KOPT-K1 (cell line): ENCODE measurements at regions not wholly inside any gene's neighbourhood (a gene's known extent, or its start where the extent isn't known, plus 50 kb on each side); places are given as distances from the start of the nearest gene placed in this dataset.
"Not testable (repeated sequence)": the region's sequence is repeated elsewhere in the genome, so short reads cannot be mapped to it uniquely, and the experiment has no call there.

Experiments
- H3K27ac ChIP-seq: fragments of 200-600 bp; sonication (generic); 2 replicates; pipeline ENCODE4 v1.5.1; 2016; ENCODE audit warnings: antibody characterized with exemption, mild to moderate bottlenecking, low read depth, low read length; ENCODE audit not compliant: poor library complexity, severe bottlenecking
- H3K36me3 ChIP-seq: fragments of 200-600 bp; sonication (generic); 2 replicates; pipeline ENCODE4 v1.5.1; 2017; ENCODE audit warnings: antibody characterized with exemption, mild to moderate bottlenecking, low read length, moderate library complexity; ENCODE audit not compliant: insufficient read depth
- H3K9me3 ChIP-seq: fragments of 200-600 bp; sonication (generic); 2 replicates; pipeline ENCODE4 v1.5.1; 2017; ENCODE audit warnings: antibody characterized with exemption, low read length, mild to moderate bottlenecking; ENCODE audit not compliant: insufficient read depth, poor library complexity, severe bottlenecking

DNA sequence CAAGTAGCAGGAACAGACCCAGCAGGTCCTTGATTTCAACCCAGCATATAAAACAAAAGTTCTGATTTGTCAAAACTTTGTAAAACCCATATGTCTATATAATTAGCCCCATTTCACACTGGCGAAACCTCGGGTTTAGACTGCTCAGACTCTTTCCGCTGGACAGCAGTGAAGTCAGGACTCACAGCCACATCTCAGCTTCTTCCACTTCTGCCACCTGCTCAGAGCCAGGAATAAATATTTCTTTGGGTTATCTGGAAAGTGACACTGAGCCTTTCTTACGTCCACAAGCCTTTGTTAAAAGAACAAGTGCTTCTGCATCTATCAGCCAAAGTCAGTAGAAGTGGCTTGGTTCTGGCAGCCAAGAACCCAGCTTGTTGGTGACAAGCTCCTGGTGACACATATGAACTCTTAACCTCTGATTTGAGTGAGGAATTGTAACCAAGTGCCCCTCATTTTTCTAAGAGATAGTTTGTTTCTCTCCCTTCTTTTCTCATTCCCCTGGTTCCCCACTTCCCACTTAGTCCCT lies 118.1 kb upstream of the CHD2 start:
- no peaks in the 10 kb centered on the region for H3K9me3 ChIP-seq
- no peaks in the 10 kb centered on the region for H3K36me3 ChIP-seq
- H3K27ac ChIP-seq, result no peak overlapping the region

DNA sequence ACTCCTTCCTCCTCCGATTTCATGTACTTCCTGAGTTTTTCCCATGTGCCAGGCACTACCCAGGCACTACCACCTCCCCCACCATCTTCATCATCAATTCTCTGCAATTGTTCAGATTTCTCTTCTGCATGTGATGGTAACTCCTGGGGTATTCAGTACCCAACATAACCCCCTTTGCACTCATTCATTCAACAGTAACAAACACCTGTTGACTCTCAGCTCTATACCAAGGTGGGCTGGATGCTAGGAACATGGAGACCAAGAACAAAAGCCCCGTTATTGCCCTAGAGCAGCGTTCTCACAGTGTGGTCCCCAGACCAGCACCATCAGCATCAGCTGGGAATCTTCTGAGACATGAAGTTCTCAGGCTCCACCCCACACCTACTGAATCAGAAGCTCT lies 113.0 kb upstream of the CHD2 start:
- no peak overlapping the region for H3K27ac ChIP-seq
- H3K9me3 ChIP-seq, result no peaks in the 10 kb centered on the region
- no peaks in the 10 kb centered on the region for H3K36me3 ChIP-seq

DNA sequence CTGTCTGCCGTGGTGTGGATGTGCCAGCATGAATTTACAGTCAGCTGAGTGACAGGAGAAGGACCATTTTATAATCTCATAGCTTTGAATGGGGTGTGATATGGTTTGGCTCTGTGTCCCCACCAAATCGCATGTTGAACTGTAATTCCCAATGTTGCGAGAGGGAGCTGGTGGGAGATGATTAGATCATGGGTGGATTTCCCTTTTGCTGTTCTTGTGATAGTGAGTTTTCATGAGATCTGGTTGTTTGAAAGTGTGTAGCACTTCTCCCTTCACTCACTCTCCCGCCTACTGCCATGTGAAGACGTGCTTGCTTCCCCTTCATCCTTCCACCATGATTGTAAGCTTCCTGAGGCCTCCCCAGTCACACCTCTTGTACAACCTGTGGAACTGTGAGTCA lies 111.9 kb upstream of the CHD2 start:
- Histone ChIP-seq H3K9me3 (no peaks in the 10 kb centered on the region), H3K36me3 (no peaks in the 10 kb centered on the region), H3K27ac (no peak overlapping the region)

DNA sequence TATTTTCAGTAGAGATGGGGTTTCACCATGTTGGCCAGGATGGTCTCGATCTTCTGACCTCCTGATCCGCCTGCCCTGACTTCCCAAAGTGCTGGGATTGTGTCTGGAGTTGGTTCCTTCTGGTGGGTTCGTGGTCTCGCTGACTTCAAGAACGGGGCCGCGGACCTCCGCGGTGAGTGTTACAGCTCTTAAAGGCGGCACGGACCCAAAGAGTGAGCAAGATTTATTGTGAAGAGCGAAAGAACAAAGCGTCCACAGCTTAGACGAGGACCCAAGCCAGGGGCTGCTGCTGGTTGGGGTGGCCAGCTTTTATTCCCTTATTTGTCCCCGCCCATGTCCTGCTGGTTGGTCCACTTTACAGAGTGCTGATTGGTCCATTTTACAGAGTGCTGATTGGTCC lies 111.3 kb upstream of the CHD2 start:
- H3K27ac ChIP-seq, H3K36me3 ChIP-seq, H3K9me3 ChIP-seq: not testable (repeated sequence)

DNA sequence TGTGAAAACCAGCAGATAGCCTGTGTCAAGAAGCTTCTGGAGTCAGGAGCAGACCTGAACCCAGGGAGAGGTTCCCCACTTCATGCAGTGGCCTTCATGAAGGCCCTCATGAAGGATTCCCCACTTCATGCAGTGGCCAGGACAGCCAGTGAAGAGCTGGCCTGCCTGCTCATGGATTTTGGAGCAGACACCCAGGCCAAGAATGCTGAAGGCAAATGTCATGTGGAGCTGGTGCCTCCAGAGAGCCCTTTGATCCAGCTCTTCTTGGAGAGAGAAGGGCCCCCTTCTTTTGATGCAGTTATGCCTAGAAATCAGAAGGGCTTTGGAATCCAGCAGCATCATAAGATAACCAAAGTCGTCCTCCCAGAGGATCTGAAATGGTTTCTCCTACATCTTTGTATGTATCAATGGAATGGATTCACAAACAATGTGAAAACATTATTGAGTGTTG lies 103.9 kb upstream of the CHD2 start:
- no peaks in the 10 kb centered on the region for H3K36me3 ChIP-seq
- H3K27ac ChIP-seq, result no peak overlapping the region
- no peaks in the 10 kb centered on the region for H3K9me3 ChIP-seq

DNA sequence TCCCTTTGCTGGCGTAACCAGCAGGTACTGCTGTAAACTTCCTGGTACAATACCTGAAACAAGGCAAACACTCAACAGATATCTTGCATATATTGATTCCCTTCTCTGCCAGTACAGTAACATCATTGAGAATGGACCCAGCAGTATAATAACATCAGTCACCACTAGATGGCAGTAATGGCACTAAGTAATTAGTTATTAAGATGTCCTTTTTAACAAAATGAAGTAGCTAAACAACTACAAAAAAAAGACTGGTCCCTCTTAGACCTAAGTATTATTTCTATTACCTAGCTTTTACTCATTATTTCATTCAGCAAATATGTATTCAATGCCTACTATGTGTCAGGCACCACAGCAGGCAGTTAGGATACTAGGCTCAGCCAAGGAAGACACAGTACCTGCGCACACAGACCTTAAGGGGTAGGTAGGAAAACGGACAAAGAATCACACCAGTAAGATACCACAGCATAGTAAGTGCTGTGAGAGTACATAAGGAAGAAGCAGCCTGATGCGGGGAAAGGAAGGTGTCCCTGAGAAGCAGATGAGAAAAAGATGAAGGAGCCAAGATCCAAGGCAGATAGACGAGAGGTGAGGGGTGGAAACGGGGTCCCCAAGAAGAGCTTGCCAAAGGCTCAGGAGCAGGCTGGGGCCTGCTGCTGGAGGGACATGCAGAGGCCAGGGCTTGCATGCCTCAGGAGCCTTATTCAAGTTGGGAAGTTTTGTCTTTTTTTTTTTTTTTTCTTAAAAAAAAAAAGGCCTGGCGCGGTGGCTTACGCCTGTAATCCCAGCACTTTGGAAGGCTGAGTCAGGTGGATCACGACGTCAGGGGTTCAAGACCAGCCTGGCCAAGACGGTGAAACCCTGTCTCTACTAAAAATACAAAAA lies 102.7 kb upstream of the CHD2 start:
- Histone ChIP-seq H3K36me3 (no peaks in the 10 kb centered on the region), H3K27ac (no peak overlapping the region), H3K9me3 (no peaks in the 10 kb centered on the region)

DNA sequence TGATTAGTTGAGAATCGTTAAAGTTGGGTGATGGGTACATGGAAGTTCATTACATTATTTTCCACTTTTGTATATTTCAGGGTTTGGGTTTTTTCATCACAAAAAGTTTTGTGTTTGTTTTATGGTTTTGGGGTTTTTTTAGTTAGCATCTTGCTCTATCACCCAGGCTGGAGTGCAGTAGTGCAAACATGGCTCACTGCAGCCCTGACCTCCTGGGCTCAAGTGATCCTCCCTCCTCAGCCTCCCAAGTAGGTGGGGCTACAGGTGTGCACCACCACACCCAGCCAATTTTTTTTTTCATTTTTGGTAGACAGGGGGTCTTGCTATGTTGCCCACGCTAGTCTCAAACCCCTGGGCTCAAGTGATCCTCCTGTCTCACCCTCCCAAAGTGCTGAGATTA lies 100.1 kb upstream of the CHD2 start:
- H3K36me3 ChIP-seq, result no peaks in the 10 kb centered on the region

DNA sequence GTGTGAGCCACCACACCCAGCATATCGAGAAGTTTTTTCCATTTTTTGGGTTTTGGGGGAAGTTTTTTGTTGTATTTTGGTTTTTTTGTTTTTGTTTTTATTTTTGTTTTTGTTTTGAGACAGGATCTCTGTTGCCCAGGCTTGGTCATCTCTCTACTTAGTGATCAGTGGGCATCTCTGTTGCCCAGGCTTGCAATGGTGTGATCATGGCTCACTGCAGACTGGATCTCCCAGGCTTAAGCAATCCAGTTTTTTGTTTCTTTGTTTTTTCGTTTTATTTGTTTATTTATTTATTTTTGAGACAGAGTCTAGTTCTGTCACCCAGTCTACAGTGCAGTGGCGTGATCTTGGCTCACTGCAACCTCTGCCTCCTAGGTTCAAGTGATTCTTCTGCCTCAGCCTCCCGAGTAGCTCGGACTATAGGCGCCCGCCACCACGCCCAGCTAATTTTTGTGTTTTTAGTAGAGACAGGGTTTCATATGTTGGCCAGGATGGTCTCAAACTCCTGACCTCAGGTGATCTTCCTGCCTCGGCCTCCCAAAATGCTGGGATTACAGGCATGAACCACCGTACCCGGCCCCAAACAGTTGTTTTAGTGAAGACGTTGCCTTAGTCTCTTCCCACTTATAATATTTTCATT lies 99.6 kb upstream of the CHD2 start:
- not testable (repeated sequence) for H3K36me3 ChIP-seq, H3K27ac ChIP-seq, H3K9me3 ChIP-seq

More for the DNA sequence above, 100.1 kb upstream of the CHD2 start:
- Histone ChIP-seq H3K27ac (no peak overlapping the region), H3K9me3 (no peaks in the 10 kb centered on the region)

DNA sequence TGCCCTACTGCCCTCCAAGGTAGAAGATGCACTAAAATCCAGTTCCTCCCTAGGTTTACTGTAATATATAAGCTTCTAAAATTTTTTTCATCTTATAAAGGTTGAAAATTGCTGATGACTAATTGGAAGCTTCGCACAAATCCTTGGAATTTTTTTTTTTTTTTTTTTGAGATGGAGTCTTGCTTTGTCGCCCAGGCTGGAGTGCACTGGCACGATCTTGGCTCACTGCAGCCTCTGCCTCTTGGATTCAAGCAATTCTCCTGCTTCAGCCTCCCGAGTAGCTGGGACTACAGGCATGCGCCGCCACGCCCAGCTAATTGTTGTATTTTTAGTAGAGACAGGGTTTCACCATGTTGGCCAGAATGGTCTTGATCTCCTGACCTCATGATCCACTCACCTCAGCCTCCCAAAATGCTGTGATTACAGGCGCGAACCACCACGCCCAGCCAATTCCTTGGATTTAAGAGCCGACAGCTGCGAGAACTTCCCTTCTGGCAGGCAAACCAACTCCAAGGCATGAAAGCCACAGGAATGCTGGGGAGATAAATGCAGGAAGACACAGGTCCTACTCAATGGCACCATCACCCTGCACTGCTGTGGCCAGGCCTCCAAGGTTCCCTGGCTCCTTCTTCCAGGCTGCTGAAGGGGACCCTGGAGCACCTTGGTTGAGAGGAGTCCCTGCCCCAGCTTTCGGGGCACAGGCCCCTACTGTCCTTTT lies 98.9 kb upstream of the CHD2 start:
- H3K36me3 ChIP-seq, H3K9me3 ChIP-seq, H3K27ac ChIP-seq: not testable (repeated sequence)

DNA sequence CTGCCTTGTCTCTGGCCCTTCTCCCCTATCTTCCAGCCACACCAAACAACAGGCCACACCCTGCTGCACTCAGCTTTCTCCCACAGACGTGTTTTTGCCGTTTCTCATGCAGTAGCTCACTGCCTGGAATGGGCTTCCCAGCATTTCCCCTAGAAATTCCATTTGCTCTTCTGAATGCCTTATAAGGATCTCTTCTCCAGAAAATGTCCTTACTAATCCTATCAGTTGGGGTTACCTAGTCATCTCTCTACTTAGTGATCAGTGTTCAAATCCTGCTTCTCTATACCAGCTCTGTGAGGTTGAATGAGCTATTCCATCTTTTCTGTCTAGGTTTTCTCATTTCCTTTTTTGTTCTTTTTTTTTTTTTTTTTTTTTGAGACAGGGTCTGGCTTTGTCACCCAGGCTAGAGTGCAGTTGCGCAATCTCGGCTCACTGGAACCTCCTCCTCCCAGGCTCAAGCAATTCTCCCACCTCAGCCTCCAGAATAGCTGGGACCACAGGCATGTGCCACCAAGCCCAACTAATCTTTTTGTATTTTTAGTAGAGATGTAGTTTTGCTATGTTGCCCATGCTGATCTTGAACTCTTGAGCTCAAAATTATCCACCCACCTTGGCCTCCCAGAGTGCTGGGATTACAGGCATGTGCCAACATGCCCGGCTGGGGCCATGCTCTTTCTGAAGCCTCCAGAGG lies 98.2 kb upstream of the CHD2 start:
- Histone ChIP-seq H3K9me3 (no peaks in the 10 kb centered on the region), H3K36me3 (no peaks in the 10 kb centered on the region), H3K27ac (no peak overlapping the region)

DNA sequence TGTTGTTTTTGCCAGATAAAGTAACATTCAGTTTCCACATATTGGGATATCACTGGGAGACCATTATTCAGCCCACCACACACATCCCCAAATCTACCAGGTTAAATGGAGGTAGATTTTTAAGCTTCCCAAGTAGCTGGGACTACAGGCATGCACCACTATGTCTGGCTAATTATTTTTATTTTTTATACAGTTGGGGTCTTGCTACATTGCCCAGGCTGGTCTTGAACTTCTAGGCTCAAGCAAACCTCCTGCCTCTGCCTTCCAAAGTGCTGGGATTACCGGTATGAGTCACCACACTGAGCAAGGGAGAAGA lies 96.6 kb upstream of the CHD2 start:
- Histone ChIP-seq H3K27ac (no peak overlapping the region), H3K9me3 (no peaks in the 10 kb centered on the region), H3K36me3 (no peaks in the 10 kb centered on the region)

DNA sequence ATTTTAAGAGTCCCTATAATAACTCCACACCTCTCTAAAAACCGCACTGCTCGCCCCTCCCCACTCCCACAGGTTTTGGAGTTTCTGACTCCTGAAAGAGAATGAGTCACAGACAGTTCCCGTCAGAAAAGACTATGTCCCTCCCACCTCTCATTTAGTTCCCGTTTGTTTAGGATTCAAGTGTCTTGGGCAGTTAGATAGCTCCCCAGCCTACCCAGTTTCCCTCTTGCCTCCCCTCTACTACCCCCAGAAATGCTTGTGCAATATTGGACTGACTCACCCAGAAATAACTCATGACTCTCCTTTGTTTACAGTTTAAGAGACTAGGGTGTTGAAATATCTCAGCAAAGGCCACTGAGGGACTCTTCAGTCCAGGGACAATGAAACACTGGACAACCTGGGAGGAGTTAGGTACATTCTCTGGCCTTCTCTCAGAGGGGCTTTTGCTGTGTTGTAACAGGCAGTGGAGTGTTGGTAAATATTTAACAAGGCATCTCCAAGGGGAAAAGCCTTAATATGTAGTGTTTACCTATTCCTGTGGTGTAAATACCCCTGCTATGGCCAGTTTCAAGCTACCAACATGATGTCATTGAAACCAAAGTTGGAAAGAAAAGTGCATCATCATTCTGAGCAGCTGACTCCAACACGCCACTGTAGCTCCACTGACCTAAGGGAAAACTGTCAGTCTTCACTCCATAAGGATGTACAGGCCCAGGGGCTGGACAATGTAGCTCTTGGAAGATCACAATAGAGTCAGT lies 96.1 kb upstream of the CHD2 start:
- Histone ChIP-seq H3K36me3 (no peaks in the 10 kb centered on the region), H3K27ac (no peak overlapping the region), H3K9me3 (no peaks in the 10 kb centered on the region)

DNA sequence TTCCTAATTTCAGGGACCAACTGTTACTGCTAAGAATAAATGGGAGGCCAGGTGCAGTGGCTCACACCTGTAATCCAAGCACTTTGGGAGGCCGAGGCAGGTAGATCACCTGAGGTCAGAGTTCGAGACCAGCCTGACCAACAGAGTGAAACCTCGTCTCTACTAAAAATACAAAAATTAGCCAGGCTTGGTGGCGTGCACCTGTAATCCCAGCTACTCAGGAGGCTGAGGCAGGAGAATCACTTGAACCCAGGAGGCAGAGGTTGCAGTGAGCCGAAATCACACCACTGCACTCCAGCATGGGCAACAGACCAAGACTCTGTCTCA lies 95.6 kb upstream of the CHD2 start:
- not testable (repeated sequence) for H3K27ac ChIP-seq, H3K9me3 ChIP-seq, H3K36me3 ChIP-seq

DNA sequence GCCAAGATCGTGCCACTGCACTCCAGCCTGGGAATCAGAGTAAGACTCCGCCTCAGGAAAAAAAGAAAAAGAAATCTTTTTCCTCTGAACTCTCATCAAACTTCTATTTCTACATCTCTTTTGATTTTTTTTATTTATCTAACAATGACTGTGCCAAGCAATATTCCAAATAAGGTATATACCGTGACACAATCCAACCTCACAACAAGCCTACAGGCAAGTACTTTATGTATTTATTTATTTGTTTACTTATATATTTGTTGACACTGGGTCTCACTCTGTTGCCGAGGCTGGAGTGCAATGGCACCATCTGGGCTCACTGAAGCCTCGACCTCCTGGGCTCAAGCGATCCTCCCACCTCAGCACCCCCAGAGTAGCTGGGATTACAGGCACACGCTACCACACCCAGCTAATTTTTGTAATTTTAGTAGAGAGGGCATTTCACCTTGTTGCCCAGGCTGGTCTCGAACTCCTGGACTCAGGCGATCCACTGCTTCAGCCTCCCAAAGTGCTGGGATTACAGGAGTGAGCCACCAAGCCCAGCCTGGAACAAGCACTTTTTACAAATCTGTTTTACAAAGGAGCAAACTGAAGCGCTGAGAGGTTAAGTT lies 94.9 kb upstream of the CHD2 start:
- H3K36me3 ChIP-seq, result no peaks in the 10 kb centered on the region
- H3K9me3 ChIP-seq, result no peaks in the 10 kb centered on the region
- no peak overlapping the region for H3K27ac ChIP-seq
